ENCODE measurements at regions not wholly inside any gene's neighbourhood (a gene's known extent, or its start where the extent isn't known, plus 50 kb on each side); places are given as distances from the start of the nearest gene placed in this dataset.

DNA sequence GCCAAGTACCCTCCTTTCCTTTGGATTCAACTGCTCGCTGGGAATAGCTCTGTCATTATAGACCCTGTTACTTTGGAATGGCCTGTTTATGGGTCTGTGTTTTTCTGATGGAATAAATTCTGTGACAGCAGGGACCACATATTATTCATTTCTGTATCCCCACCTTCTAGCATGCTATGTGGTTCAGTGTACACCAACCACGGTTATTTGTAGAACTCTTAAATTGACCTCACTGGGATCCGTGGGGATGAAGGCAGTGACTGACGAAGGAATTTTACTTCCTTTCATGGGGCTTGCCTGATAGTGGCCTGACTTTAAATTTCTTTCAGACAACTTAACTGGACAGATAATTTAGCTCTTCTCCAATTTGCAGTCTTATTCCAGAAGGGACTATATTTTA lies 343.2 kb downstream of the SPRY1 start:
- FAIRE-seq, result no peak
- TF ChIP-seq CTCF (optimal IDR thresholded peaks at IDR 0.05 in 1 of 3, IDR thresholded peaks at IDR 0.05 in 1 of 3, conservative IDR thresholded peaks at IDR 0.05 in 1 of 3; ENCODE audit: extremely low read depth in 1 of 3, insufficient read depth in 2 of 3, low read length in 3 of 3) (no peak), EZH2 (IDR thresholded peaks at IDR 0.05; ENCODE audit: low read length) (no peak)

GRCh38 chr4:123740236-123740635 lies 343.6 kb downstream of the SPRY1 start:
- H2AFZ ChIP-seq (ENCODE audit: control insufficient read depth, low read length), result no peak overlapping the region
- H3K9me3 ChIP-seq (ENCODE audit: control insufficient read depth, low read depth, low read length), result no peaks in the 10 kb centered on the region
- H3K27ac ChIP-seq (ENCODE audit: control insufficient read depth, insufficient read depth, low read length), result no peak overlapping the region
- no peaks in the 10 kb centered on the region for H3K79me2 ChIP-seq (ENCODE audit: control insufficient read depth, insufficient read depth, low read length)
- no peaks in the 10 kb centered on the region for H3K4me1 ChIP-seq (ENCODE audit: control insufficient read depth, extremely low read depth, insufficient read depth, low read length)
- no peak for TF ChIP-seq EZH2 (IDR thresholded peaks at IDR 0.05; ENCODE audit: low read length)
- no peak for TF ChIP-seq CTCF (optimal IDR thresholded peaks at IDR 0.05 in 1 of 3, IDR thresholded peaks at IDR 0.05 in 1 of 3, conservative IDR thresholded peaks at IDR 0.05 in 1 of 3; ENCODE audit: extremely low read depth in 1 of 3, insufficient read depth in 2 of 3, low read length in 3 of 3)
- no peak overlapping the region for H3K4me3 ChIP-seq (ENCODE audit: control insufficient read depth in 2 of 3, extremely low read depth in 1 of 3, insufficient read depth in 2 of 3, low read depth in 1 of 3, low read length in 3 of 3)
- no peak overlapping the region for H3K9ac ChIP-seq (ENCODE audit: control insufficient read depth, extremely low read depth, insufficient read depth, low read length)
- no peaks in the 10 kb centered on the region for H3K27me3 ChIP-seq (ENCODE audit: control insufficient read depth, extremely low read depth, insufficient read depth, low read length)
- no peak overlapping the region for H3K4me2 ChIP-seq (ENCODE audit: control insufficient read depth, extremely low read depth, insufficient read depth, low read depth, low read length)
- FAIRE-seq (no peak), DNase-seq (ENCODE audit: low read depth, low spot score) (no peak)
- H4K20me1 ChIP-seq (ENCODE audit: control insufficient read depth, extremely low read depth, insufficient read depth, low read length), result no peaks in the 10 kb centered on the region
- no peaks in the 10 kb centered on the region for H3K9me1 ChIP-seq (ENCODE audit: control insufficient read depth, extremely low read depth, insufficient read depth, low read length)
- dilution Hi-C loops (cut with MboI; ENCODE audit: extremely low pct_ligation_motif_present, low sequenced_read_pairs), result no loop called here
- no peaks in the 10 kb centered on the region for H3K36me3 ChIP-seq (ENCODE audit: control insufficient read depth in 2 of 2, extremely low read depth in 1 of 2, insufficient read depth in 2 of 2, low read length in 2 of 2)

More for the DNA sequence above, 343.2 kb downstream of the SPRY1 start:
- H3K27ac ChIP-seq (ENCODE audit: control insufficient read depth, insufficient read depth, low read length), result no peak overlapping the region
- H3K9me1 ChIP-seq (ENCODE audit: control insufficient read depth, extremely low read depth, insufficient read depth, low read length), result no peaks in the 10 kb centered on the region
- H4K20me1 ChIP-seq (ENCODE audit: control insufficient read depth, extremely low read depth, insufficient read depth, low read length), result no peaks in the 10 kb centered on the region
- no peak for DNase-seq (ENCODE audit: low read depth, low spot score)
- no peaks in the 10 kb centered on the region for H3K4me1 ChIP-seq (ENCODE audit: control insufficient read depth, extremely low read depth, insufficient read depth, low read length)
- H3K4me3 ChIP-seq (ENCODE audit: control insufficient read depth in 2 of 3, extremely low read depth in 1 of 3, insufficient read depth in 2 of 3, low read depth in 1 of 3, low read length in 3 of 3), result no peak overlapping the region
- no peak overlapping the region for H3K4me2 ChIP-seq (ENCODE audit: control insufficient read depth, extremely low read depth, insufficient read depth, low read depth, low read length)
- dilution Hi-C loops (cut with MboI; ENCODE audit: extremely low pct_ligation_motif_present, low sequenced_read_pairs), result no loop called here
- H3K79me2 ChIP-seq (ENCODE audit: control insufficient read depth, insufficient read depth, low read length), result no peaks in the 10 kb centered on the region
- H3K9me3 ChIP-seq (ENCODE audit: control insufficient read depth, low read depth, low read length), result no peaks in the 10 kb centered on the region
- H3K27me3 ChIP-seq (ENCODE audit: control insufficient read depth, extremely low read depth, insufficient read depth, low read length), result no peaks in the 10 kb centered on the region
- H3K36me3 ChIP-seq (ENCODE audit: control insufficient read depth in 2 of 2, extremely low read depth in 1 of 2, insufficient read depth in 2 of 2, low read length in 2 of 2), result no peaks in the 10 kb centered on the region
- H2AFZ ChIP-seq (ENCODE audit: control insufficient read depth, low read length), result no peak overlapping the region
- H3K9ac ChIP-seq (ENCODE audit: control insufficient read depth, extremely low read depth, insufficient read depth, low read length), result no peak overlapping the region
